ENCODE measurements at regions not wholly inside any gene's neighbourhood (a gene's known extent, or its start where the extent isn't known, plus 50 kb on each side); places are given as distances from the start of the nearest gene placed in this dataset.

DNA sequence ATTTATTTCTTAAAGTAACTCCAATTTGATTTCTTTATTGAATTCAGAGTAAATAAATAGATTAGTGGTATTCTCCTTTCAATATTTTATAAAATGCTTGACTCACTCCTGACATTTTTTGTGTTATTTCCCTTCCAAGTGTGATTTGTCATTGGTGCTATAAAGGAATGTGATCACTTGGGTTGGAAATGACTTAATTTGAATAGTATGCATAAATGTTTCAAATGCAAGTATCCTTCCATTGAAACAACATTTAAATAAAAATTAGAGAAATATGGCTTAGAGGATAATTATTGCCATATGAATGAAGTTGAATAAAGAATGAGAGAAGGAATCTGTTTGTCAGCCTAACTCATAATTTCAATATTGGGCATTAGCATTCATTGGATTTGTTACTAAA is 182.7 kb downstream of the PABPC4L start:
- TF ChIP-seq, protein P1, sequence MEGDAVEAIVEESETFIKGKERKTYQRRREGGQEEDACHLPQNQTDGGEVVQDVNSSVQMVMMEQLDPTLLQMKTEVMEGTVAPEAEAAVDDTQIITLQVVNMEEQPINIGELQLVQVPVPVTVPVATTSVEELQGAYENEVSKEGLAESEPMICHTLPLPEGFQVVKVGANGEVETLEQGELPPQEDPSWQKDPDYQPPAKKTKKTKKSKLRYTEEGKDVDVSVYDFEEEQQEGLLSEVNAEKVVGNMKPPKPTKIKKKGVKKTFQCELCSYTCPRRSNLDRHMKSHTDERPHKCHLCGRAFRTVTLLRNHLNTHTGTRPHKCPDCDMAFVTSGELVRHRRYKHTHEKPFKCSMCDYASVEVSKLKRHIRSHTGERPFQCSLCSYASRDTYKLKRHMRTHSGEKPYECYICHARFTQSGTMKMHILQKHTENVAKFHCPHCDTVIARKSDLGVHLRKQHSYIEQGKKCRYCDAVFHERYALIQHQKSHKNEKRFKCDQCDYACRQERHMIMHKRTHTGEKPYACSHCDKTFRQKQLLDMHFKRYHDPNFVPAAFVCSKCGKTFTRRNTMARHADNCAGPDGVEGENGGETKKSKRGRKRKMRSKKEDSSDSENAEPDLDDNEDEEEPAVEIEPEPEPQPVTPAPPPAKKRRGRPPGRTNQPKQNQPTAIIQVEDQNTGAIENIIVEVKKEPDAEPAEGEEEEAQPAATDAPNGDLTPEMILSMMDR (conservative IDR thresholded peaks at IDR 0.05): no peak
- TF ChIP-seq ZFX (IDR thresholded peaks at IDR 0.05): no peak
